ENCODE measurements at regions not wholly inside any gene's neighbourhood (a gene's known extent, or its start where the extent isn't known, plus 50 kb on each side); places are given as distances from the start of the nearest gene placed in this dataset.

DNA sequence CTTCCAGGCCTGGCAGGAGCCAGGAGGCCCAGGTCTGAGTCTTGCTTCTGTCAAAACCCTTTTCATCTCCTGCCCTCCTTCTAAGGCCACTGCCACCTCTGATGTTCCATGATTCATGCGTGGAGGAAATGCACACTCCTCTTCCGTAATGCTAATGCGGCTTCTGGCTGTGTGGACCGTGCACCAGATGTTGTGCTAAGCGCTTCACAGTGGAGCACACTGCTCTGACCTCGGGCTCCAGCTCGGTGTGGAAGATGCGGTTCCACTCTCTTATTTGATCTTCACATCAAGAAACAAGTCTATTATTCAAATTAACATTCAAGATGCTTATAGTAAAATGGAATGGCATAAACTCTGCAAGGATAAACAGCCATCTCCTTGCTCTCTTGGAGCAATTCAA lies 629.2 kb downstream of the UQCRFS1 start:
- intact Hi-C loops (cut with DNase I) = no loop called here
- ATAC-seq (no peak), DNase-seq (no peak)
- H3K9me3 ChIP-seq = no peaks in the 10 kb centered on the region
- H3K36me3 ChIP-seq = no peaks in the 10 kb centered on the region
- no peaks in the 10 kb centered on the region for H3K4me1 ChIP-seq
- H3K27ac ChIP-seq = no peak overlapping the region
- H3K27me3 ChIP-seq = no peaks in the 10 kb centered on the region
- H3K4me3 ChIP-seq = no peak overlapping the region
- TF ChIP-seq, protein P1, sequence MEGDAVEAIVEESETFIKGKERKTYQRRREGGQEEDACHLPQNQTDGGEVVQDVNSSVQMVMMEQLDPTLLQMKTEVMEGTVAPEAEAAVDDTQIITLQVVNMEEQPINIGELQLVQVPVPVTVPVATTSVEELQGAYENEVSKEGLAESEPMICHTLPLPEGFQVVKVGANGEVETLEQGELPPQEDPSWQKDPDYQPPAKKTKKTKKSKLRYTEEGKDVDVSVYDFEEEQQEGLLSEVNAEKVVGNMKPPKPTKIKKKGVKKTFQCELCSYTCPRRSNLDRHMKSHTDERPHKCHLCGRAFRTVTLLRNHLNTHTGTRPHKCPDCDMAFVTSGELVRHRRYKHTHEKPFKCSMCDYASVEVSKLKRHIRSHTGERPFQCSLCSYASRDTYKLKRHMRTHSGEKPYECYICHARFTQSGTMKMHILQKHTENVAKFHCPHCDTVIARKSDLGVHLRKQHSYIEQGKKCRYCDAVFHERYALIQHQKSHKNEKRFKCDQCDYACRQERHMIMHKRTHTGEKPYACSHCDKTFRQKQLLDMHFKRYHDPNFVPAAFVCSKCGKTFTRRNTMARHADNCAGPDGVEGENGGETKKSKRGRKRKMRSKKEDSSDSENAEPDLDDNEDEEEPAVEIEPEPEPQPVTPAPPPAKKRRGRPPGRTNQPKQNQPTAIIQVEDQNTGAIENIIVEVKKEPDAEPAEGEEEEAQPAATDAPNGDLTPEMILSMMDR (IDR thresholded peaks at IDR 0.05) = no peak

DNA sequence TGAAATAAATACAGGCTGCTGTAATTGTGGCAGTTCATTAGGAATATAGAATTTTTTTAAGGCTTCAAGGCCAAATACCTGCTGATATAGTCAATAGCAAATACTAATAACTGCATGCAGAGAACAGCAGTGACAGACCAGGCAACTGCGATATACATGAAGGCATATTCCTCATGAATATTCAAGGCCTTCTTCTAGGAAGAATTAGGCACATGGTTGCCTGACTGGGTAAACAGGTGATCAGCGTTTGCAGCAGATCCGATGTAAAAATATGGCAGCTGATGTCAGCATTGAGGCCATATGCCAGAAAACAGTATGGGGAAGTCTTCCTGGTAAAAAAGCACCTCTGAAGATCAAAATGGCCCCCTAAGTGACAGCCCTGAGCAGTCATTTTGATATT lies 629.7 kb downstream of the UQCRFS1 start:
- intact Hi-C loops (cut with DNase I) = no loop called here
- no peak for DNase-seq
- H3K27ac ChIP-seq = no peak overlapping the region

DNA sequence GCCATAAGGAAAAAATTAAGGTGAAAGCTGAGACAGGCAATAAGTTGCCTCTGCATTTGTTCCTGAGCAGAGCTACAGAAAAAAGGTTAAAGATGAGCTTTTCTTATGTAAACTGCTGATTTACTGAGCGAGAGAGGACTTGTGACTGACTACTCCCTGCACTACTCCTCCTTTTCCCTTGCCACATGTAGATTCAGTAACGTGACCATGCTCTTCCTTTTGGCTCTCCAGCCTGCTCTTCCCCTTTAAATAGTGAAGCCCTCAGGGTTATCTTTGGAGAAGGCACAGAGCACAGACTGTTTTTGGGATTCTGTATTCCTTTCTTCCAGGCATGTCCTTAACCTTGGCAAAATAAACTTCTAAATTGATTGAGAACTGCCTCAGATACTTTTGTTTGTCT lies 630.2 kb downstream of the UQCRFS1 start:
- Histone ChIP-seq H3K4me3 (no peak overlapping the region), H3K27me3 (no peaks in the 10 kb centered on the region), H3K4me1 (no peaks in the 10 kb centered on the region), H3K36me3 (no peaks in the 10 kb centered on the region), H3K27ac (no peak overlapping the region), H3K9me3 (no peaks in the 10 kb centered on the region)
- ATAC-seq = no peak
- intact Hi-C loops (cut with DNase I) = no loop called here
- TF ChIP-seq, protein P1 (IDR thresholded peaks at IDR 0.05) = no peak
- no peak for DNase-seq

More for the DNA sequence above, 629.7 kb downstream of the UQCRFS1 start:
- no peak for ATAC-seq
- H3K27me3 ChIP-seq = no peaks in the 10 kb centered on the region
- TF ChIP-seq, protein P1 (IDR thresholded peaks at IDR 0.05) = no peak
- no peaks in the 10 kb centered on the region for H3K4me1 ChIP-seq
- H3K36me3 ChIP-seq = no peaks in the 10 kb centered on the region
- no peak overlapping the region for H3K4me3 ChIP-seq
- no peaks in the 10 kb centered on the region for H3K9me3 ChIP-seq

DNA sequence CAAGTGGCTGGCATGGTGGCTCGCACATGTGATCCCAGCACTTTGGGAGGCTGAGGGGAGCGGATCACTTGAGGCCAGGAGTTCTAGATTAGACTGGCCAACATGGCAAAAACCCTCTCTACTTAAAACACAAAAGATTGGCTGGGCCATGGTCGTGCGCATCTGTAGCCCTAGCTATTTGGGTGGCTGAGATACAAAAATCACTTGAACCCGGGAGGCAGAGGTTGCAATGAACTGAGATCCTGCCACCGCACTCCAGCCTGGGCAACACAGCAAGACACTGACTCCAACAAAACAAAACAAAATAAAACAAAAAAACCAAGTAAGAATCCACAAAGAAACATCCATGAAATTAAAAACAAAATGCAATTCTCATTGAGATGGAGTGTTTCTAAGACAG lies 630.6 kb downstream of the UQCRFS1 start:
- Histone ChIP-seq H3K27ac (no peak overlapping the region), H3K4me1 (no peaks in the 10 kb centered on the region), H3K27me3 (no peaks in the 10 kb centered on the region), H3K36me3 (no peaks in the 10 kb centered on the region), H3K9me3 (no peaks in the 10 kb centered on the region), H3K4me3 (no peak overlapping the region)
- intact Hi-C loops (cut with DNase I) = no loop called here
- ATAC-seq (no peak), DNase-seq (no peak)
- TF ChIP-seq, protein P1 (IDR thresholded peaks at IDR 0.05) = no peak

DNA sequence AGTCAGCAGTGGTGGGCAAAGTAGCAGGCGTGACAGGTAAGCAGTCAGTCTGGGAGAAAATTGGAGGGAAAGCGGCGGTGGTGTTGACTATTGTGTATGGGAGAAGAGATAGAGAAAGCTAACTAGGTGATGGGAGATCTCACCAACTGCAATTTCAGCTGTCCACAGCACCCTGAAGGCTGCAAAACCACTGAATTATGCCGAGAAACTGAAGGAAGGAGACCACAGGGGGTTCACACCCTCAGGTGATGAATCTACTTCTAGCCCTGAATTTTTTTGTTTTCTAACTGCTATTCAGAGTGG lies 631.5 kb downstream of the UQCRFS1 start:
- Histone ChIP-seq H3K4me1 (no peaks in the 10 kb centered on the region), H3K36me3 (no peaks in the 10 kb centered on the region), H3K27me3 (no peaks in the 10 kb centered on the region), H3K4me3 (no peak overlapping the region), H3K9me3 (no peaks in the 10 kb centered on the region), H3K27ac (no peak overlapping the region)
- no peak for DNase-seq
- ATAC-seq = no peak
- intact Hi-C loops (cut with DNase I) = no loop called here
- TF ChIP-seq, protein P1 (IDR thresholded peaks at IDR 0.05) = no peak

All from left lung (tissue), 4 donors.